ENCODE measurements at regions not wholly inside any gene's neighbourhood (a gene's known extent, or its start where the extent isn't known, plus 50 kb on each side); places are given as distances from the start of the nearest gene placed in this dataset.

- H3K27ac ChIP-seq (ENCODE audit: low read depth, low read length) = no peak overlapping the region
- no peaks in the 10 kb centered on the region for H3K36me3 ChIP-seq (ENCODE audit: control insufficient read depth, insufficient read depth, low read length)
- H3K27me3 ChIP-seq (ENCODE audit: control insufficient read depth, insufficient read depth, low read length) = no peaks in the 10 kb centered on the region
- no peaks in the 10 kb centered on the region for H3K9me3 ChIP-seq (ENCODE audit: control insufficient read depth, insufficient read depth, low read depth, low read length)
- H3K4me3 ChIP-seq (ENCODE audit: low read depth, low read length) = no peak overlapping the region
- no peak overlapping the region for H3K9ac ChIP-seq (ENCODE audit: low read length)
- H3K4me1 ChIP-seq (ENCODE audit: control insufficient read depth, insufficient read depth, low read length) = no peaks in the 10 kb centered on the region
Measured at GRCh38 chr9:25548847-25549246, 129.4 kb downstream of the TUSC1 start.

DNA sequence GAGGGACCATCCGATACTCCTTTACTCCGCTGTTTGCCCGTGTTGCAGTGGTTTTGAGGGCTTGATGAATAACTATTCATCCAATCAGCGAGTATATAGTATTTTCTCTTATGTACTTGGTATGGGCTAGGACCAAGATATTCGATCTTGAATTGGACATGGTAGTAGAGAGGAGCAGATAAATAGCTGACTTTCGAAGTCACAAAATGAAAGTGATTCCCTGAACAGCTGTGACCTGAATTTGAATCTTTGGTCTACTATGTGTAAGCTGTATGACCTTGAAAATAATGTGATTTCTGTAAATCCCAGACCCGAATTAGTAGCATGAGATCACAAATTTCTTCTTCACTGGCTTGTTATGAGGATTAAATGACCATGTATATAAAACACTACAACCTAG, 134.4 kb downstream of the TUSC1 start:
- no peaks in the 10 kb centered on the region; the same call in 1 of the 2 replicates for H3K4me1 ChIP-seq (ENCODE audit: control insufficient read depth, insufficient read depth, low read length)
- H3K27ac ChIP-seq (ENCODE audit: low read depth, low read length) = no peak overlapping the region
- no peak overlapping the region for H3K9ac ChIP-seq (ENCODE audit: low read length)
- H3K9me3 ChIP-seq (ENCODE audit: control insufficient read depth, insufficient read depth, low read depth, low read length) = no peaks in the 10 kb centered on the region
- no peaks in the 10 kb centered on the region for H3K27me3 ChIP-seq (ENCODE audit: control insufficient read depth, insufficient read depth, low read length)
- no peaks in the 10 kb centered on the region for H3K36me3 ChIP-seq (ENCODE audit: control insufficient read depth, insufficient read depth, low read length)
- no peak overlapping the region for H3K4me3 ChIP-seq (ENCODE audit: low read depth, low read length)

DNA sequence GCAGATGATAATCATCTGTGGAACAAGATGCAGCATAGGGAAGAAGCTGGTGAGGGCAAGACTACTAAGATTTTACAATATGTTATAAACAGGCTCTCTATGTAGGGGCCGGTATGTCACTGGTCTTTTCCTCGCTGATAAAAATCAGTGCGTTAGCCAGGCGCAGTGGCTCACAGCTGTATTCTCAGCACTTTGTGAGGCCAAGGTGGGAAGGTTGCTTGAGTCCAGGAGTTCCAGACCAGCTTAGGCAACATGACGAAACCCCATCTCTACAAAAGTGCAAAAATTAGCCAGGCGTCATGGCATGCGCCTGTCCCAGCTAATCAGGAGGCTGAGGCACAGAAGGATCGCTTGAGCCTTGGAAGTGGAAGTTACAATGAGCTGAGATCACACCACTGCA, 135.9 kb downstream of the TUSC1 start:
- peaks cover 10% of the 10 kb centered on the region for H3K4me1 ChIP-seq (ENCODE audit: control insufficient read depth, insufficient read depth, low read length)
- no peaks in the 10 kb centered on the region for H3K27me3 ChIP-seq (ENCODE audit: control insufficient read depth, insufficient read depth, low read length)
- H3K4me3 ChIP-seq (ENCODE audit: low read depth, low read length) = no peak overlapping the region
- no peaks in the 10 kb centered on the region for H3K9me3 ChIP-seq (ENCODE audit: control insufficient read depth, insufficient read depth, low read depth, low read length)
- H3K27ac ChIP-seq (ENCODE audit: low read depth, low read length) = no peak overlapping the region
- no peaks in the 10 kb centered on the region for H3K36me3 ChIP-seq (ENCODE audit: control insufficient read depth, insufficient read depth, low read length)
- no peak overlapping the region for H3K9ac ChIP-seq (ENCODE audit: low read length)

GRCh38 chr9:25537808-25538207, 140.4 kb downstream of the TUSC1 start:
- Histone ChIP-seq H3K9me3 (ENCODE audit: control insufficient read depth, insufficient read depth, low read depth, low read length) (no peaks in the 10 kb centered on the region), H3K4me1 (ENCODE audit: control insufficient read depth, insufficient read depth, low read length) (peaks cover 10% of the 10 kb centered on the region), H3K27me3 (ENCODE audit: control insufficient read depth, insufficient read depth, low read length) (no peaks in the 10 kb centered on the region), H3K36me3 (ENCODE audit: control insufficient read depth, insufficient read depth, low read length) (no peaks in the 10 kb centered on the region), H3K27ac (ENCODE audit: low read depth, low read length) (no peak overlapping the region), H3K9ac (ENCODE audit: low read length) (no peak overlapping the region), H3K4me3 (ENCODE audit: low read depth, low read length) (no peak overlapping the region)

DNA sequence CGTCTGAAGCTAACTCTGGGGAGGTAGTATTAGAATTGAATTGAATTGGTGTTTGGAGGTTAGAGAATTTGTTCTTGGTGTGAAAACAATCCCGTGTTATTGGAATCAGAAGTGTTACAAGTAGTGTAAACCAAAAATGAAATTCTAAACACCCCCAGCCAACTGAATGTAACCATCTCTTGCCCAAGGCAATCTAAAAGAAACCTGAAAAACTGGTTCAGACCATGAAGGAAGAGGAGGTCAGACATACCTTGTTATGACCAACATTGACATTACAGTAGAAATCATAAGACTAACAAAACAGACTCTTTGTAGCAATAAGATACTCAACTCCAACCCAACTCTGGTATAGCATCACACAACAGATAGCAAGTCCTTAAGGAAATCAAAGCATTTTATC, 159.0 kb downstream of the TUSC1 start:
- H3K4me3 ChIP-seq (ENCODE audit: low read depth, low read length) = no peak overlapping the region
- H3K27ac ChIP-seq (ENCODE audit: low read depth, low read length) = no peak overlapping the region
- no peaks in the 10 kb centered on the region for H3K36me3 ChIP-seq (ENCODE audit: control insufficient read depth, insufficient read depth, low read length)
- H3K27me3 ChIP-seq (ENCODE audit: control insufficient read depth, insufficient read depth, low read length) = no peaks in the 10 kb centered on the region
- H3K9ac ChIP-seq (ENCODE audit: low read length) = no peak overlapping the region
- no peaks in the 10 kb centered on the region for H3K4me1 ChIP-seq (ENCODE audit: control insufficient read depth, insufficient read depth, low read length)
- 0 out of 2 replicates have a peak, but pooled peaks cover under 1% of the 10 kb centered on the region for H3K9me3 ChIP-seq (ENCODE audit: control insufficient read depth, insufficient read depth, low read depth, low read length)

GRCh38 chr9:25517701-25518100, 160.5 kb downstream of the TUSC1 start:
- Histone ChIP-seq H3K27ac (ENCODE audit: low read depth, low read length) (no peak overlapping the region), H3K9me3 (ENCODE audit: control insufficient read depth, insufficient read depth, low read depth, low read length) (no peaks in the 10 kb centered on the region), H3K4me3 (ENCODE audit: low read depth, low read length) (no peak overlapping the region), H3K9ac (ENCODE audit: low read length) (no peak overlapping the region), H3K4me1 (ENCODE audit: control insufficient read depth, insufficient read depth, low read length) (peaks cover 6% of the 10 kb centered on the region), H3K27me3 (ENCODE audit: control insufficient read depth, insufficient read depth, low read length) (no peaks in the 10 kb centered on the region), H3K36me3 (ENCODE audit: control insufficient read depth, insufficient read depth, low read length) (no peaks in the 10 kb centered on the region)

DNA sequence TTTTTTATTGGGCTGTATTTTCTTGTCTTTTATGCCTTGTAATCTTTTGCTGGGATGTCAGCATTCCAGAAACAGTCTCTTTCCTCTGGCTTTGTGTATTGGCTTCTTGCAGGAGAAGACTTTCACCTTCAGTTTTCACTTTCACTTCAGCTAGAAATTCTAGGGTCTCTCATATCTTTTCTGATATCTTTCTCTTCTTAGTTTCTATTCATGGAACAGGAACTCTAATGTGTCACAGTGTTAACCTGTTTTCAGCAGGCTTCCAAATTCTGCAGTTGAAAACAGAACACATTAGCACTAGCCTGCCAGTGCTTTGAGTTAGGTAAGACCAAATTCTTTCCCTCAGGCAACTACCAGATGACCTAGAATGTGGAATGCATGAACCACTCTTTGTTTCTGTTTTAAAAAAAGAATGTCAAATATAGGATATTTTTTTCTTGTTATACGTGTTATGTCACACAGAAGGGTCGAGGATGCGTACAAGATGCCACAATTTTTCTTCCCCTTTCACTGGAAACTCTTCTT, 164.7 kb downstream of the TUSC1 start:
- Histone ChIP-seq H3K27me3 (ENCODE audit: control insufficient read depth, insufficient read depth, low read length) (no peaks in the 10 kb centered on the region), H3K36me3 (ENCODE audit: control insufficient read depth, insufficient read depth, low read length) (no peaks in the 10 kb centered on the region), H3K4me1 (ENCODE audit: control insufficient read depth, insufficient read depth, low read length) (peaks cover 6% of the 10 kb centered on the region), H3K9me3 (ENCODE audit: control insufficient read depth, insufficient read depth, low read depth, low read length) (no peaks in the 10 kb centered on the region), H3K27ac (ENCODE audit: low read depth, low read length) (no peak overlapping the region), H3K9ac (ENCODE audit: low read length) (no peak overlapping the region), H3K4me3 (ENCODE audit: low read depth, low read length) (no peak overlapping the region)

DNA sequence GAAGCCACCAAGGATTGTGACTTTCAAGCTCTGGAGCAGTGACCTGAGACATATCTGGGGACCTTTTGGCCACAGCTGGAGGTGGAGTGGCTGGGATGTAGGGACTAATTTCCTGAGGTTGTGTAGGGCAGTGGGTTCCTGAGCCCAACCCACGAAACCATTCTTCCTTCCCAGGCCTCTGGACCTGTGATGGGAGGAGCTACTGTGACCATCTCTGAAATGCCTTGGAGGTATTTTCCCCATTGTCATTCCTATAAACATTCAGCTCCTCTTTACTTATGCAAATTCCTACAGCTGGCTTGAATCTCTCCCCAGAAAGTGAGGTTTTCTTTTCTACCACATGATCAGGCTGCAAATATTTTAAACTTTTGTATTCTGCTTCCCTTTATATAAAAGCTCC, 172.6 kb downstream of the TUSC1 start:
- no peak overlapping the region for H3K9ac ChIP-seq (ENCODE audit: low read length)

GRCh38 chr9:25481372-25481771, 196.9 kb downstream of the TUSC1 start:
- Histone ChIP-seq H3K9ac (ENCODE audit: low read length) (no peak overlapping the region), H3K27me3 (ENCODE audit: control insufficient read depth, insufficient read depth, low read length) (no peaks in the 10 kb centered on the region)

More for the DNA sequence above, 172.6 kb downstream of the TUSC1 start:
- H3K9me3 ChIP-seq (ENCODE audit: control insufficient read depth, insufficient read depth, low read depth, low read length) = peaks cover 53% of the 10 kb centered on the region
- no peak overlapping the region for H3K4me3 ChIP-seq (ENCODE audit: low read depth, low read length)
- no peaks in the 10 kb centered on the region for H3K4me1 ChIP-seq (ENCODE audit: control insufficient read depth, insufficient read depth, low read length)
- H3K27ac ChIP-seq (ENCODE audit: low read depth, low read length) = no peak overlapping the region
- no peaks in the 10 kb centered on the region for H3K27me3 ChIP-seq (ENCODE audit: control insufficient read depth, insufficient read depth, low read length)
- H3K36me3 ChIP-seq (ENCODE audit: control insufficient read depth, insufficient read depth, low read length) = no peaks in the 10 kb centered on the region

DNA sequence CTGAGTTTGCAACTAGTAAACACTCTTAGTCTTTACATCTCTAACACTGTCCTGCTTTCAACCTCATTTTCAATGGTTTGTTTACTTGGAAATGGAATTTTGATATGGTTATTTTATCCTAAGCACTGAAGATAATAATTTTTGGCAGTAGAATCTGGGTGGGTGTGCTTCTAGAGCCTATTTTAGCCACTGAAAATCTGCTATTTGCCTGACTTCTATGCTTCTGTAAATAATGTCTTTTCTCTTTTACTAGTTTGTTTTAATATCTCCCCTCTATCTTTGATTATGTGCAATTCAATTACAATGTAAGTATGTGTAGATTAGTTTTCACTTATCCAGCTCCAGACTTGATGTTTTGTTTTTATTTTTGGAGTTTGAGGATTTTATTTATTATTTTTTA, 197.5 kb downstream of the TUSC1 start:
- Histone ChIP-seq H3K27me3 (ENCODE audit: control insufficient read depth, insufficient read depth, low read length) (no peaks in the 10 kb centered on the region), H3K9ac (ENCODE audit: low read length) (no peak overlapping the region), H3K27ac (ENCODE audit: low read depth, low read length) (no peak overlapping the region), H3K4me1 (ENCODE audit: control insufficient read depth, insufficient read depth, low read length) (peaks cover 11% of the 10 kb centered on the region; the same call in 1 of the 2 replicates), H3K4me3 (ENCODE audit: low read depth, low read length) (no peak overlapping the region), H3K36me3 (ENCODE audit: control insufficient read depth, insufficient read depth, low read length) (no peaks in the 10 kb centered on the region), H3K9me3 (ENCODE audit: control insufficient read depth, insufficient read depth, low read depth, low read length) (no peaks in the 10 kb centered on the region)

More at GRCh38 chr9:25481372-25481771, 196.9 kb downstream of the TUSC1 start:
- Histone ChIP-seq H3K27ac (ENCODE audit: low read depth, low read length) (no peak overlapping the region), H3K36me3 (ENCODE audit: control insufficient read depth, insufficient read depth, low read length) (no peaks in the 10 kb centered on the region), H3K4me1 (ENCODE audit: control insufficient read depth, insufficient read depth, low read length) (peaks cover 11% of the 10 kb centered on the region; the same call in 1 of the 2 replicates), H3K9me3 (ENCODE audit: control insufficient read depth, insufficient read depth, low read depth, low read length) (no peaks in the 10 kb centered on the region), H3K4me3 (ENCODE audit: low read depth, low read length) (no peak overlapping the region)

- Histone ChIP-seq H3K27me3 (ENCODE audit: control insufficient read depth, insufficient read depth, low read length) (no peaks in the 10 kb centered on the region), H3K27ac (ENCODE audit: low read depth, low read length) (no peak overlapping the region), H3K36me3 (ENCODE audit: control insufficient read depth, insufficient read depth, low read length) (no peaks in the 10 kb centered on the region), H3K9me3 (ENCODE audit: control insufficient read depth, insufficient read depth, low read depth, low read length) (peaks cover 16% of the 10 kb centered on the region), H3K9ac (ENCODE audit: low read length) (no peak overlapping the region), H3K4me1 (ENCODE audit: control insufficient read depth, insufficient read depth, low read length) (no peaks in the 10 kb centered on the region), H3K4me3 (ENCODE audit: low read depth, low read length) (no peak overlapping the region)
Measured at GRCh38 chr9:25472681-25473080, 205.6 kb downstream of the TUSC1 start.
